ENCODE measurements at regions not wholly inside any gene's neighbourhood (a gene's known extent, or its start where the extent isn't known, plus 50 kb on each side); places are given as distances from the start of the nearest gene placed in this dataset.

DNA sequence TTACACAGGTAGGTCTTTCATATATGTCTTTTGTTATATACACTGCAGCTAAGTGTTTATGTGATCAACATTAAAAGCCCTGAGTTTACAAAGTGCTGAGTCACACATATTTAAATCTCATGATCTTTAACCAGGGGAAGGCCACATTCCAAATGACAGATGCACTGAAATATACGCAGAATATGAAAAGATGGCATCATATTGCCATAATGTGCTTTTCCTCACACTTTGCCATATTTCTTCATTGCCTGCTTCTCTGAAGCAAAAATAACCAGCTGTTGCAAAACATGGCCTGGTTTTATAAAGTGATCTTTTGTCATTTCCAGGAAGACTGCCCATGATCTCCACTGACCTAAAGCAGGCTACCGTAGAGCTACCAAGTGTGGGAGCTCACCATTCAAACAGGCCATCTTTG, 93.5 kb upstream of the MAPRE2 start:
- Mint-ChIP-seq H3K36me3 (no peaks in the 10 kb centered on the region), H3K9me3 (no peaks in the 10 kb centered on the region), H3K4me3 (no peak overlapping the region), H3K4me1 (peaks cover 8% of the 10 kb centered on the region), H3K27ac (no peak overlapping the region), H3K27me3 (ENCODE audit: low read depth) (no peaks in the 10 kb centered on the region; the same call in 1 of the 2 replicates)
- POLR2A ChIA-PET: no interaction called here
- TF ChIP-seq CDX4 (CRISPR knock-in tag; IDR thresholded peaks at IDR 0.05; ENCODE audit: borderline replicate concordance) (no peak), GABPB1 (CRISPR knock-in tag; IDR thresholded peaks at IDR 0.05) (0 out of 2 replicates have a peak, but pooled peaks have one; percentile 54)
- no peak for ATAC-seq
- CTCF ChIA-PET: no interaction called here
- no peak for DNase-seq (ENCODE audit: low spot score)

- TF ChIP-seq, protein P1, sequence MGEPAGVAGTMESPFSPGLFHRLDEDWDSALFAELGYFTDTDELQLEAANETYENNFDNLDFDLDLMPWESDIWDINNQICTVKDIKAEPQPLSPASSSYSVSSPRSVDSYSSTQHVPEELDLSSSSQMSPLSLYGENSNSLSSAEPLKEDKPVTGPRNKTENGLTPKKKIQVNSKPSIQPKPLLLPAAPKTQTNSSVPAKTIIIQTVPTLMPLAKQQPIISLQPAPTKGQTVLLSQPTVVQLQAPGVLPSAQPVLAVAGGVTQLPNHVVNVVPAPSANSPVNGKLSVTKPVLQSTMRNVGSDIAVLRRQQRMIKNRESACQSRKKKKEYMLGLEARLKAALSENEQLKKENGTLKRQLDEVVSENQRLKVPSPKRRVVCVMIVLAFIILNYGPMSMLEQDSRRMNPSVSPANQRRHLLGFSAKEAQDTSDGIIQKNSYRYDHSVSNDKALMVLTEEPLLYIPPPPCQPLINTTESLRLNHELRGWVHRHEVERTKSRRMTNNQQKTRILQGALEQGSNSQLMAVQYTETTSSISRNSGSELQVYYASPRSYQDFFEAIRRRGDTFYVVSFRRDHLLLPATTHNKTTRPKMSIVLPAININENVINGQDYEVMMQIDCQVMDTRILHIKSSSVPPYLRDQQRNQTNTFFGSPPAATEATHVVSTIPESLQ (CRISPR knock-in tag; IDR thresholded peaks at IDR 0.05): no peak
- TF ChIP-seq MYBL2 (CRISPR knock-in tag; IDR thresholded peaks at IDR 0.05): no peak
- TF ChIP-seq PREB (CRISPR knock-in tag; IDR thresholded peaks at IDR 0.05; ENCODE audit: borderline replicate concordance): no peak
- no peak for TF ChIP-seq RELA (CRISPR knock-in tag; IDR thresholded peaks at IDR 0.05; ENCODE audit: borderline replicate concordance)
- no peak for TF ChIP-seq ZNF532 (CRISPR knock-in tag; IDR thresholded peaks at IDR 0.05; ENCODE audit: borderline replicate concordance)
- no peak for TF ChIP-seq ZMAT4 (CRISPR knock-in tag; IDR thresholded peaks at IDR 0.05)
- no peak for TF ChIP-seq GRHL2 (CRISPR knock-in tag; IDR thresholded peaks at IDR 0.05; ENCODE audit: insufficient replicate concordance, severe bottlenecking)
- TF ChIP-seq FOXJ3 (CRISPR knock-in tag; IDR thresholded peaks at IDR 0.05; ENCODE audit: borderline replicate concordance): no peak
- no peak for TF ChIP-seq KAT7 (CRISPR knock-in tag; IDR thresholded peaks at IDR 0.05; ENCODE audit: borderline replicate concordance)
- TF ChIP-seq ATF1 (CRISPR knock-in tag; IDR thresholded peaks at IDR 0.05): no peak
- TF ChIP-seq ZBTB21 (CRISPR knock-in tag; IDR thresholded peaks at IDR 0.05; ENCODE audit: borderline replicate concordance): no peak
- no peak for TF ChIP-seq TP53 (CRISPR knock-in tag; IDR thresholded peaks at IDR 0.05)
- no peak for TF ChIP-seq NR2C2 (CRISPR knock-in tag; IDR thresholded peaks at IDR 0.05)
- TF ChIP-seq ATF2 (CRISPR knock-in tag; IDR thresholded peaks at IDR 0.05; ENCODE audit: borderline replicate concordance, low read depth): no peak
- H3K36me3 Mint-ChIP-seq: no peaks in the 10 kb centered on the region
- ATAC-seq (no peak), DNase-seq (ENCODE audit: low spot score) (no peak)
- CTCF ChIA-PET: no interaction called here
- peaks cover 6% of the 10 kb centered on the region for H3K9me3 Mint-ChIP-seq
- no peak overlapping the region for H3K27ac Mint-ChIP-seq
- H3K4me1 Mint-ChIP-seq: peaks cover 8% of the 10 kb centered on the region
- no peak overlapping the region for H3K4me3 Mint-ChIP-seq
- POLR2A ChIA-PET: no interaction called here
- H3K27me3 Mint-ChIP-seq (ENCODE audit: low read depth): no peaks in the 10 kb centered on the region
Observed at GRCh38 chr18:34951625-34952379, 89.4 kb upstream of the MAPRE2 start.

Data from WTC11 (cell line).